CD14-positive monocyte (primary cell): ENCODE measurements at regions not wholly inside any gene's neighbourhood (a gene's known extent, or its start where the extent isn't known, plus 50 kb on each side); places are given as distances from the start of the nearest gene placed in this dataset.

ENCODE experiments used
- DNase-seq, 3 donors: peaks; one replicate each; pipeline ENCODE4 v3.0.0-alpha.2; 2011 to 2022
- H2AFZ ChIP-seq: 2 replicates; pipeline ENCODE4 v1.6.0; 2012; ENCODE audit warnings: mild to moderate bottlenecking, low read depth, low read length, inconsistent platforms; ENCODE audit not compliant: insufficient read depth, poor library complexity, severe bottlenecking
- H3K27ac ChIP-seq, 2 donors: 1 replicate in 1 of 2; 2 replicates in 1 of 2; pipeline ENCODE4 v1.5.1; 2012 to 2013; ENCODE audit warnings: low read length in 2 of 2, control low read depth in 1 of 2, inconsistent platforms in 1 of 2, low read depth in 1 of 2, mild to moderate bottlenecking in 1 of 2
- H3K27me3 ChIP-seq, 2 donors: one replicate each; pipeline versions ENCODE4 v1.6.0 to v1.6.1; 2011 to 2013; ENCODE audit warnings: low read length in 2 of 2; ENCODE audit not compliant: control insufficient read depth in 2 of 2, insufficient read depth in 2 of 2
- H3K36me3 ChIP-seq, 2 donors: replicated peaks in 1 of 2; 1 replicate in 1 of 2; 2 replicates in 1 of 2; pipeline versions ENCODE4 v1.5.1 to v1.6.1; 2012 to 2013; ENCODE audit warnings: low read length in 2 of 2, control low read depth in 1 of 2, inconsistent platforms in 1 of 2, mild to moderate bottlenecking in 1 of 2; ENCODE audit not compliant: insufficient read depth in 2 of 2, control insufficient read depth in 1 of 2
- H3K4me1 ChIP-seq, 2 donors: 1 replicate in 1 of 2; 2 replicates in 1 of 2; pipeline versions ENCODE4 v1.5.1 to v1.6.1; 2012 to 2013; ENCODE audit warnings: low read length in 2 of 2, control low read depth in 1 of 2, inconsistent platforms in 1 of 2, mild to moderate bottlenecking in 1 of 2, moderate library complexity in 1 of 2; ENCODE audit not compliant: insufficient read depth in 2 of 2, control insufficient read depth in 1 of 2
- H3K4me2 ChIP-seq: replicated peaks from 2 replicates; pipeline ENCODE3; 2012; ENCODE audit warnings: low read length, moderate library complexity, mild to moderate bottlenecking; ENCODE audit not compliant: poor library complexity, severe bottlenecking; ENCODE audit errors: extremely low read depth
- H3K4me3 ChIP-seq, 3 experiments: fragments of 200-600 bp in 1 of 3; sonication (generic) in 1 of 3; replicated peaks in 1 of 3; 1 replicate in 2 of 3; 2 replicates in 1 of 3; pipeline ENCODE4 v1.5.1; 2011 to 2013; ENCODE audit warnings: low read length in 3 of 3, mild to moderate bottlenecking in 3 of 3, control low read depth in 2 of 3, low read depth in 2 of 3, inconsistent platforms in 1 of 3, moderate library complexity in 1 of 3
- H3K79me2 ChIP-seq: 2 replicates; pipeline ENCODE4 v1.6.0; 2012; ENCODE audit warnings: mild to moderate bottlenecking, control low read depth, inconsistent platforms, low read length, moderate library complexity; ENCODE audit not compliant: insufficient read depth
- H3K9ac ChIP-seq: 2 replicates; pipeline ENCODE4 v1.6.0; 2017; ENCODE audit warnings: low read length, mild to moderate bottlenecking; ENCODE audit not compliant: insufficient read depth, poor library complexity, severe bottlenecking
- H3K9me3 ChIP-seq, 2 donors: replicated peaks in 1 of 2; 1 replicate in 1 of 2; 2 replicates in 1 of 2; pipeline versions ENCODE4 v1.5.1 to v1.6.1; 2012 to 2013; ENCODE audit warnings: low read length in 2 of 2, control low read depth in 1 of 2; ENCODE audit not compliant: control insufficient read depth in 1 of 2, insufficient read depth in 1 of 2
- H4K20me1 ChIP-seq: 2 replicates; pipeline ENCODE4 v1.6.0; 2012; ENCODE audit warnings: mild to moderate bottlenecking, low read length, control low read depth, moderate library complexity; ENCODE audit not compliant: insufficient read depth
- H3K27ac Mint-ChIP-seq, 7 donors: one replicate each; pipeline ENCODE4 v1.8.0; 2020; ENCODE audit warnings: mild to moderate bottlenecking in 7 of 7, mixed read lengths in 7 of 7, moderate library complexity in 6 of 7, inconsistent platforms in 2 of 7
- H3K27me3 Mint-ChIP-seq, 3 donors: one replicate each; pipeline ENCODE4 v1.8.0; 2021 to 2022; ENCODE audit warnings: low read depth in 3 of 3, mild to moderate bottlenecking in 3 of 3, mixed read lengths in 3 of 3, moderate library complexity in 3 of 3, inconsistent platforms in 1 of 3
- H3K36me3 Mint-ChIP-seq, 2 donors: one replicate each; pipeline ENCODE4 v1.8.0; 2020; ENCODE audit warnings: mixed read lengths in 2 of 2, inconsistent platforms in 1 of 2, mild to moderate bottlenecking in 1 of 2
- H3K4me1 Mint-ChIP-seq: one replicate; pipeline ENCODE4 v1.8.0; 2020; ENCODE audit warnings: mild to moderate bottlenecking, mixed read lengths
- H3K4me3 Mint-ChIP-seq, 2 donors: one replicate each; pipeline ENCODE4 v1.8.0; 2020; ENCODE audit warnings: mild to moderate bottlenecking in 2 of 2, mixed read lengths in 2 of 2, moderate library complexity in 1 of 2
- H3K9me3 Mint-ChIP-seq, 7 donors: one replicate each; pipeline ENCODE4 v1.8.0; 2020 to 2022; ENCODE audit warnings: mixed read lengths in 7 of 7, mild to moderate bottlenecking in 6 of 7, moderate library complexity in 6 of 7, inconsistent platforms in 2 of 7
- WGBS: methylation state at CpG from one replicate; pipeline ENCODE4 v1.1.5; 2013; ENCODE audit warnings: missing lambda C conversion rate; ENCODE audit not compliant: insufficient coverage; 5-methylcytosine and 5-hydroxymethylcytosine counted together
- intact Hi-C, 2 donors: fragments of 100-400 bp; cut with micrococcal nuclease; formaldehyde crosslinking; loops; one replicate each; pipeline versions ENCODE4 v1.15.0 to v1.15.1; 2023
- TF ChIP-seq, protein P1 (sequence below): fragments of 200-600 bp; IDR thresholded peaks from one replicate; pipeline ENCODE4 v1.8.0; 2022; ENCODE audit warnings: antibody characterized with exemption, mild to moderate bottlenecking

DNA sequence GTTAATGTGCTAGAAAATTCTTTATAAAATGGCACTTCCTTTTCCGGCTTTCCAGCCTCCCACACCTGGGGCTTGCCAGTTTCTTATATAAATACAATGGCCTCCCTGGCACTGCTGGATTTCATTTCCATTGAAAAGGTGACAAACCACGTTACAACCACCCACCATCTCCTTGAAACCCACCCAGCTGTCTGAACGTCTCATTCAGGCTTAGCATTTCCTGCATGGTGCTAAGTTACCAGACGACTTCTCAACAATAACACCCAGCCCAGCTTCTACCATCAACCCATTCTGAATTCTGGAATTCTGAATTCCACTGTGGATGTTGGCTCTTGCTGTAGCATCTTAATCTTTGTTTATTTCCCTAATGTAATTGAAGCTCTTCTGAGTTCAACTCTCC, 499.8 kb upstream of the CELF2 start:
- Histone ChIP-seq H3K4me3 (no peak overlapping the region), H3K9ac (no peak overlapping the region), H3K9me3 (no peaks in the 10 kb centered on the region), H3K27ac (no peak overlapping the region), H3K4me2 (no peak overlapping the region), H3K79me2 (no peaks in the 10 kb centered on the region), H3K4me1 (peaks cover 0 to 9% of the 10 kb centered on the region in 2 donors), H3K27me3 (peaks cover 0 to 2% of the 10 kb centered on the region in 2 donors), H2AFZ (no peak overlapping the region), H3K36me3 (no peaks in the 10 kb centered on the region), H4K20me1 (no peaks in the 10 kb centered on the region)
- intact Hi-C loops = no loop called here
- H3K4me1 Mint-ChIP-seq = peaks cover 7% of the 10 kb centered on the region
- H3K4me3 Mint-ChIP-seq = no peak overlapping the region
- TF ChIP-seq, protein P1, sequence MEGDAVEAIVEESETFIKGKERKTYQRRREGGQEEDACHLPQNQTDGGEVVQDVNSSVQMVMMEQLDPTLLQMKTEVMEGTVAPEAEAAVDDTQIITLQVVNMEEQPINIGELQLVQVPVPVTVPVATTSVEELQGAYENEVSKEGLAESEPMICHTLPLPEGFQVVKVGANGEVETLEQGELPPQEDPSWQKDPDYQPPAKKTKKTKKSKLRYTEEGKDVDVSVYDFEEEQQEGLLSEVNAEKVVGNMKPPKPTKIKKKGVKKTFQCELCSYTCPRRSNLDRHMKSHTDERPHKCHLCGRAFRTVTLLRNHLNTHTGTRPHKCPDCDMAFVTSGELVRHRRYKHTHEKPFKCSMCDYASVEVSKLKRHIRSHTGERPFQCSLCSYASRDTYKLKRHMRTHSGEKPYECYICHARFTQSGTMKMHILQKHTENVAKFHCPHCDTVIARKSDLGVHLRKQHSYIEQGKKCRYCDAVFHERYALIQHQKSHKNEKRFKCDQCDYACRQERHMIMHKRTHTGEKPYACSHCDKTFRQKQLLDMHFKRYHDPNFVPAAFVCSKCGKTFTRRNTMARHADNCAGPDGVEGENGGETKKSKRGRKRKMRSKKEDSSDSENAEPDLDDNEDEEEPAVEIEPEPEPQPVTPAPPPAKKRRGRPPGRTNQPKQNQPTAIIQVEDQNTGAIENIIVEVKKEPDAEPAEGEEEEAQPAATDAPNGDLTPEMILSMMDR = no peak
- peaks cover 1 to 9% (median 3%) of the 10 kb centered on the region in 3 donors for H3K27me3 Mint-ChIP-seq
- no peaks in the 10 kb centered on the region for H3K36me3 Mint-ChIP-seq
- H3K27ac Mint-ChIP-seq = no peak overlapping the region
- peaks cover 0 to 4% (median 0%) of the 10 kb centered on the region in 7 donors for H3K9me3 Mint-ChIP-seq
- WGBS = 77% methylated on average over 3 of the region's 4 CpGs
- no peak for DNase-seq

DNA sequence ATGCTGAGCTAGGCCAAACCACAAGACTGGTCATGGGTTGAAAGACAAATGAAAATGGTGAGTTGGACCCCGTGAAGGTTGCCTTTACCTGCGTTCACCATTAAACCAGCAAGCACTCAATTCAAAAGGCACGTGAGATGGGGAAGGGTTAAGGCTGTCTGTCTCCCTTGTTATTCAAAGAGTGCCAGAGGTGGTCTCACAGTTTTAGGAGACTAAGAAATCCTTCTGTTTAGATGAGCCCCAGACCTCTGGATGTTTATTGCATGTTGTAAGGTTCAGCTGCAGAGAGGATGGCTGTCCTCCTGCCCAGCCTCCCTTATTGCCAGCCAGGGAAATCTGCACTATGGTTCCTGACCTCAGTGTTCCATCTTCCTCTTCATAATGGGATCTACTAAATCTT, 498.0 kb upstream of the CELF2 start:
- DNase-seq = no peak
- peaks cover 7% of the 10 kb centered on the region for H3K4me1 Mint-ChIP-seq
- Histone ChIP-seq H3K9me3 (no peaks in the 10 kb centered on the region), H4K20me1 (no peaks in the 10 kb centered on the region), H3K27me3 (peaks cover 0 to 2% of the 10 kb centered on the region in 2 donors), H3K4me2 (no peak overlapping the region), H3K9ac (no peak overlapping the region), H3K27ac (no peak overlapping the region), H3K4me3 (no peak overlapping the region), H3K4me1 (peaks cover 0 to 9% of the 10 kb centered on the region in 2 donors), H3K36me3 (no peaks in the 10 kb centered on the region), H3K79me2 (no peaks in the 10 kb centered on the region), H2AFZ (no peak overlapping the region)
- H3K9me3 Mint-ChIP-seq = peaks cover 0 to 3% (median 0%) of the 10 kb centered on the region in 7 donors
- H3K27me3 Mint-ChIP-seq = peaks cover 1 to 5% (median 2%) of the 10 kb centered on the region in 3 donors
- TF ChIP-seq, protein P1 = no peak
- no peak overlapping the region for H3K27ac Mint-ChIP-seq
- H3K4me3 Mint-ChIP-seq = no peak overlapping the region
- intact Hi-C loops = no loop called here
- no CpG with 5 or more reads among the region's 3 CpGs for WGBS
- no peaks in the 10 kb centered on the region for H3K36me3 Mint-ChIP-seq
